ENCODE measurements at regions not wholly inside any gene's neighbourhood (a gene's known extent, or its start where the extent isn't known, plus 50 kb on each side); places are given as distances from the start of the nearest gene placed in this dataset.

GRCh38 chr5:56346741-56347535 lies 113.8 kb upstream of the ANKRD55 start:
- no peak for DNase-seq (ENCODE audit: low spot score)

GRCh38 chr5:56346044-56346710 lies 113.0 kb upstream of the ANKRD55 start:
- DNase-seq (ENCODE audit: low spot score) = no peak

DNA sequence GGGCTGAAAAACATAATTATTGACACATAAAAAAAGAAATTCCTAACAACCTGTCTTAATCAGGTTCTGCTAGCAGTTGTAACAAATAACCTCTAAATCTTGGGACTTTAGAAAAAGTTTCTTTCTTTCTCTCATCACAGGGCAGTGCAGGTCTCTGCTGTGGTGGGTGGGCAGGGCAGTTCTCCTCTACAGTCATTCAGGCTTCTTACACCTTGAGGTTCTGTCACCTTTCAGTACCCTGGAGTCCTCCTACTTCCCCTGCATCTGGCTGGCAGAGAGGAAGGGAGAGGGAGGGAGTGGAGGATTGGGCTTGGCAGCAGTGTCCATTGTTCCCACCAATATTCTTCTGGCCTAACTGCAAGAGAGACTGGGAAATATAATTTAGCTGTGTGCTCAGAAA lies 112.2 kb upstream of the ANKRD55 start:
- DNase-seq (ENCODE audit: low spot score) = no peak

DNA sequence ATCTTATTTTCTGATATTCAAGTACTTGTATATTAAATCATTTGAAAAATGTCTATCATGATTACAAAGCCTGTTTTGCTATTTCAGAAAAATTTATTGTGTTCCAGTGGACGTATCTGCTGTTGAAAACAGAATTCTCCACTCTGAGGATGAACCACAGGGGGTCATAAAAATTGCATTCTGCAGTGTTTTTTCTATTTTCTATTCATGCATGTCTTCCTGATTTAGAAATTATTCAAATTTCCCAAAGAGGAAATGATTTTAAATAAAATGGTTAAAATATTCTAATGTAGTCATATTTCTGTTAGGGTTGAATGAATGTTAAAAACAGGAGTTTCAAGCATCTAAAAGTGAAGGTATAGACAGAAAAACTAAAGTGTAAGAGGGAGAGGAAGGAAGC lies 111.5 kb upstream of the ANKRD55 start:
- DNase-seq (ENCODE audit: low spot score) = no peak

DNA sequence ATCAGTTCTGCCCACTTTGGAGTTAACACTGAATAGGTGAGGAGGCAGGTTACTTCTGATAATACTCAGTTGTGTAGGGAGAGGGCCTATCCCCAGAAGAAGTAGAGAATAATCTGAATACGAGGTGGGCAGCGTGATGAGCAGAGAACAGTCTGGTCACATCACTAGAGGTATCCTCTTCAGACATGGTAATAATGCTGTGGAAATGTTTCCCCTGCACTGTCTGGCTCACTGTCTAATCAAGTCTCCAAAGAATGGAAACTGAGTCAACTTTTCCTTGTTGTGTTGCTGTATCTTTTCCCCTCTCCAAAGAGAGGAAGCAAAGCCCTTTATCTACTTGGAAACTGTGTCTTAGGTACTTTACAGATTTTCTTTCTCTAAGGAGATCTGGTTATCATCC lies 110.9 kb upstream of the ANKRD55 start:
- DNase-seq (ENCODE audit: low spot score) = no peak

DNA sequence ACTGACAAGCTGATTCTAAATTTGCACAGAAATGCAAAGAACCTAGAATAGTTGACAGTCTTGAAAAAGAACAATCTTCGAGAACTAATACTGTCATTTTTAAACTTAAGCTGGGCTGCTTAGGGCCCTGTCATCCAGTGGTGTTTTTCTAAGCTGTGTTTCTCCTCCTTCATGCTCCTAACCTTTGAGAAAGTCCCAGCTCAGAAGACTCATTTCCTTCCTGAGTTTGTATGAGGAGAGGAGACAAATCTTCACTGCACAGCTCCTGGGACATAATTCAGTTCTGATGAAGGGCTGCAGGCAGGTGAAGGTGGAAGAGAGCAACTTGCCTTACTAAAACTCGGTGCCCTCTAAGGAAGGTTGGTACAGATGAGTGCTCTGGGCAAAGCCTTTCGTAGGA lies 109.5 kb upstream of the ANKRD55 start:
- DNase-seq (ENCODE audit: low spot score) = peak; percentile 55

DNA sequence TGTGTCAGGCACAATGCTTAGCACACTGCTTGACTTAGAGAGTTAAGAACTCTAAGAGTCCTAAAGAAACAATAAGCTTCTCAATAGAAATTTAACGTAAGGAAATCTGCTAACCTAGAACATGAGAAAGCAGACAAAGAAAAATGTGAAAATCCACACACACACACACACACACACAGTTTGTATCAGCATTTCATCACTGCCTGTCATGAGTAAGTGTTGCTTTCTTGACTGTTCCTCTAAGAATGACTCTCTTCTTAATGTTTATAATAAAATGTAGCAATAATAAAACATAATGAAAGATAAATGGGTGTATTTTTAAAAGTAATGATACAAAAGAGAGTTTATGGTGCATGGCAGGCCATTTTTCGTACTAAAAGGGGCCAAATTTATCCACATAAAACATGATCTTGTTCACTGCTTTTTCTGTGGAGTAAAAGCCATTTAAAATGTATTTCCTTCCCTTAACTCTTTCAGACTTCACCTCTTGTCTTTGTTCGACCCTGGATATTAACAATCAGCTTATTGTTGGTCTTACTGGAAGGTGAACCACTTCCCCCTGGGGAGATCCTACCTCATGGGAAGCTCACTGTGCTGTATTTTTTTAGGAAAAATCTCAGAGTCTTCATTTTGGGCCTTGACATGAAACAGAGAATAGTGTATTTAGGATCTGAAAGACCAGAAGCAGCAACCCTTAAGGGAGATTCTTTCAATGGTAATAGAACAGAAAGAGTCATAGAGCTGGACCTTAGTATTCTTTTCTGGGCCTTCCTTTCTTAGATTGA lies 107.3 kb upstream of the ANKRD55 start:
- no peak for DNase-seq (ENCODE audit: low spot score)

- no peak for DNase-seq (ENCODE audit: low spot score)
Observed at GRCh38 chr5:56339732-56340131, 106.6 kb upstream of the ANKRD55 start.

DNA sequence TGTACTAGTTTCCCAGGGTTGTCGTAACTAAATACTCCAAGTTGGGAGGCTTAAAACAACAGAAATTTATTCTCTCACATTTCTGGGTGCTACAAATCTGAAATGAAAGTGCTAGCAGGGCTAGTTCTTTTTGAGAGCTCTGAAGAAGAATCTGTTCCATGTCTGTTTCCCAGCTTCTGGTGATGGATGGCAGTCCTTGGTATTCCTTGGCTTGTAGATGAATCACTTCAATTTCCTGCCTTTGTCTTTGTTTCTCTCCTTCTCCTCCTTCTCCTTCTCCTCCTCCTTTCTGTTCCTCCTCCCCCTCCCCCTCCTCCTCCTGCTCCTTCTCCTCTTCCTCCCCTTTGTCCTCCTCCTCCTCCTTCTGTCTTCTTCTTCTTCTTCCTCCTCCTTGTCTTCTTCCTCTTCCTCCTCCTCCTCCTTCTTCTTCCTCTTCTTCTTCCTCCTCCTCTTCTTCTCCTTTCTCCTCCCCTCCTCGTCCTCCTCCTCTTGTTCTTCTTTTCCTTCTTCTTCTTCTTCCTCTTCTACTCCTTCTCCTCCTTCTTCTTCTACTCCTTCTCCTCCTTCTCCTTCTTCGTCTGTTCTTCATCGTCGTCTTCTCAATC lies 104.7 kb upstream of the ANKRD55 start:
- no peak for DNase-seq (ENCODE audit: low spot score)

- no peak for DNase-seq (ENCODE audit: low spot score)
Observed at GRCh38 chr5:56335212-56335611, 102.1 kb upstream of the ANKRD55 start.

DNA sequence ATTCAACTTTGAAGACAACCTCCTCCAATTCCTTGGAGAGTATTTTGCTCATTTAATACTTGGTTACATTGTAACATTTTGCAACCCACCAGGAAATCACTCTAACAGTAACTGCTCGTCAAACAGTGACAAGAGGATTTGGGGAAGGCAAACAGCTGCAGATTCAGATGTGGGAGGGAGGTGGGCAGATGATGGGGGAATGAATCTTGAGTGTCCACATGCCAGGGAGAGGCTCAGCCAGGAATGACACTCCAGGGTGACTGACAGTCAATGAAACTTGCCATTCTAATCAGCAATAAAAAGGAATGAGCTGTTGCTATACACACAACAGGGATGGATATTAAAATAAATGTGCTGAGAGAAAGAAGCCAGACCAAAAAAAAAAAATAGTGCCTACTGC lies 97.7 kb upstream of the ANKRD55 start:
- no peak for DNase-seq (ENCODE audit: low spot score)

DNA sequence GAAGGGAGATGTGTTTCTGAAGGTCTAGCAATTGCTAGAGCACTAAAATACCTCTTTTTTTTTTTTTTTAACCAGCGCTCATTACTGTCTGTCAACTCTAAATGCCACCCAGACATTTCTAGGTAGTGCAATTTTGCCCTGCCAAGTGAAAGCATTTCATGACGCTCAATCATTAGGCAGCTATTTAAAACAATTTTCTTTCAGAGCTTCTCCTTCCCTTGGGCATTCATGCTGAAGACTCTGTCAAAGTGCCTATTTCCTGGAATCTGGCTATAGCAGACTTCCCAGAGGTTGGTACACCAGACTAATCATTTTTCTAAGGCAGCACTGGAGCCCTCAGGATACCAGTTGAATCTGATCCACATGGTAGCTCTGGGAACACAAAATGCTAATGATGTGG lies 97.0 kb upstream of the ANKRD55 start:
- no peak for DNase-seq (ENCODE audit: low spot score)

DNA sequence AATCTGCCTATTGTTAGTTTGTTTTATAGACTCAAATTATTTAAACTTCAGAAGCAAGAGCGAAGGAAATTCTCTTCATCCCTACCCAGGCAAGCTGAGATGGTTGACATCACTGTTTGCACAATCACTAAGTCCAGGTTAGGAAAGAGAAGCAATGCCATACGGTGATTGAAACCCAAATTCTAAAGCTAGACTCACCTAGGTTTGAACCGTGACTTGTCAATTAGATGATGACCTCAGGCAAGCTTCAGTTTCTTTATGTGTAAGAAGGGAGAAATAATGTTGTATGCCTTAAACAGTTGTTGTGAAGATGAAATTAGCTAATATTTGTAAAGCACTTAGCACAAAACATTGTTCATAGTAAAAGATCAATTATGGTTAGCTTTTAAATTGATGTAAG lies 96.5 kb upstream of the ANKRD55 start:
- no peak for DNase-seq (ENCODE audit: low spot score)

DNA sequence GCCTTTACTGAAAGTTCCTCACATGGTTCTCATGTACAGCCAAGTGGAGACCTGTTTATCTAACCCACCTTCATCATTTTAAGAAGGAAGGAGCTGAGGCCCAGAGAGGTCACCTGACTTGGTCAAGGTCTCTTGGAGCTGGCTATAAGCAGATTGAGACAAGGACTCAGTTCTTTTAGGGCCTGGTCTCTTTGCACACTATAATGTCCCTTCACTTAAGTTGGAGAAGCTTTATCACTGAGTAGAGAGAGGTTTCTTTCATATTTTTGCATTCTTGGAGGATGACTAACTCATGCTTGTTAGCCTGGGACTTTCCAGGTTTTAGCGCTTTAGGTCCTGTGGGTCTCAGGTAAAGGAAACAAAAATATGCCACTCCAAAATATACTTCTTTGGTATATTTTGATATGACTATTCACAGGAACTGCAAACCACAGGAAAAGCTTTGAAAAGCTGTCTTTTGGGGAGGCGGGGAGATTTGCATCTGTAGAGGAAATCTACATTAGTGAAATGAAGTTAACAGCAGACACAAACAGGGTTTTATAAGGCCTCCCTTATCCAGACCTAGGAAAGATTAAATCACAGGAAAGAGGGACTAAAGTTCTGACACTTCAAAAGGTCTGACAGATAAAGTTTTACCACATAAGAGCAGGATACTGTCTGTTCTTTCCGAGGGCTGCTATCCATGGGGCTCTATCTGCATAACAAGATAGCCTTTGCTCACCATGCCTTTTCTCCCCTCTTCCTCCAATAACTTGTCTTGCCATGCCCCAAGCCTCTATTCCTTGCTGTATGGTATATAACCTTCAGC lies 95.8 kb upstream of the ANKRD55 start:
- no peak for DNase-seq (ENCODE audit: low spot score)

- DNase-seq (ENCODE audit: low spot score) = no peak
Observed at GRCh38 chr5:56327809-56328208, 94.7 kb upstream of the ANKRD55 start.

GRCh38 chr5:56326770-56327169 lies 93.6 kb upstream of the ANKRD55 start:
- DNase-seq (ENCODE audit: low spot score) = no peak

- no peak for DNase-seq (ENCODE audit: low spot score)
Observed at GRCh38 chr5:56326116-56326515, 93.0 kb upstream of the ANKRD55 start.

GRCh38 chr5:56325039-56325438 lies 91.9 kb upstream of the ANKRD55 start:
- no peak for DNase-seq (ENCODE audit: low spot score)

DNA sequence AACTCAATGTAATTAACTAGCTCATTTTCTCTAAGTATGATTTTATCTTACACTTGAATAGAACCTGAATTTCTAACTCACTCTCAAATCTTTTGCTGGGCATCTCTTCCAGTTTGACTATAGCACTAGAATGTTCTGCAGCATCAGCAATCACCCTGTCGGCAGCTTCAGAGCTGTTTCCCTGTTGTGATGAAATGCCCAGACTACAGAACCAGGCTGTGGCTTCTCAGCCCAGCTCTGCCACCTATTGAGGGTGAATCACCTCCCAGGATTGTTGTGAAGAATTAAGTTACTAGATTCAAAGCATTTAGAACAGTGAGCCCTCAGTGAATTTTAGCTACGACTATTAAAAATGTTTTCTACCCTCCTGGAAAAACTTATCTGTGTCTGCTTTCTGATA lies 90.4 kb upstream of the ANKRD55 start:
- DNase-seq (ENCODE audit: low spot score) = no peak

GRCh38 chr5:56322592-56322991 lies 89.5 kb upstream of the ANKRD55 start:
- no peak for DNase-seq (ENCODE audit: low spot score)

- no peak for DNase-seq (ENCODE audit: low spot score)
Observed at GRCh38 chr5:56321236-56321881, 88.2 kb upstream of the ANKRD55 start.

Data from kidney capillary endothelial cell (primary cell).